B cell (primary cell): ENCODE measurements at regions not wholly inside any gene's neighbourhood (a gene's known extent, or its start where the extent isn't known, plus 50 kb on each side); places are given as distances from the start of the nearest gene placed in this dataset.

Experiments used
- CTCF ChIP-seq: fragments of 200-600 bp; IDR thresholded peaks from one replicate; pipeline ENCODE4 v1.8.0; 2022; ENCODE audit warnings: antibody characterized with exemption, mild to moderate bottlenecking
- EZH2 ChIP-seq: IDR thresholded peaks from 2 replicates; pipeline ENCODE4 v1.6.1; 2012; ENCODE audit warnings: borderline replicate concordance, low read depth, mild to moderate bottlenecking, moderate library complexity, low read length; ENCODE audit not compliant: insufficient read depth, poor library complexity, severe bottlenecking

DNA sequence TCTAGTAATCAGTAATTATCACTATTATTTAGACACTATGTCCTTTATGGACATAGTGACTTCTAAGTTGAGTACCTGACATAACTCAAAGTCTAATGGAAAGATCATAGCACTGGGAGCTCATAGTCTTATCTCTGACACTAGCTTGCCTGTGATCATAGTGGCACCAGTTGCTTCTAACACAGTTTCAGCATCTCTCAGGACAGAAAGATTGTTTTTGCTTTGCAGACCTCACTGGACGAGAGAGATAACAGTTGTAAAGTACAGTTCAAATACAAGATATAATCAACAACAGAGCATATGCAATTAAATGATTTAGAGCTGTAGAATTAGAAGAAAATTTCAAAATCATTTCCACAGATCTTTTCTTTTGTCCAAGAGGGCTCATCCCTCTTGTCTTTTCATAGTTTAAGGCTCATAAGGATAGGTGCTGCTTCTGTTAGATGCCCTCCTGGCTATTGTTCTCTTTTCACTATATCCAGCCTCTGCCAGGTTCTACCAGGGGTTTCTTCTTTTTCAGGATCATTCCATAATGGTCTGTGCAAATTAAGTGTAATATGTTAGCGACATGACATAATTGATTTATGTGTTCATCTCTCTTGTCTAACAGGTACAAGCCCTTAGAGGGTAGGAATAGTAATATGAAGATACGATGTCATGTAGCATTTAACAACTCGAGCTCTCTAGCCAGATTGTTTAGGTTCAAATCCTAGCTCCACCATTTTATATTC lies 1175.4 kb upstream of the TENM4 start:
- TF ChIP-seq CTCF (no peak), EZH2 (no peak)
